ENCODE measurements at regions not wholly inside any gene's neighbourhood (a gene's known extent, or its start where the extent isn't known, plus 50 kb on each side); places are given as distances from the start of the nearest gene placed in this dataset.

- TF ChIP-seq POLR2AphosphoS5 (IDR thresholded peaks at IDR 0.05) (no peak), EP300 (IDR thresholded peaks at IDR 0.05) (no peak), CTCF (IDR thresholded peaks at IDR 0.05) (no peak), POLR2A (IDR thresholded peaks at IDR 0.05) (no peak)
- Histone ChIP-seq H3K4me1 (no peaks in the 10 kb centered on the region), H3K36me3 (no peaks in the 10 kb centered on the region), H3K9me3 (peaks cover 0 to 5% (median 1%) of the 10 kb centered on the region in 4 donors), H3K27me3 (no peaks in the 10 kb centered on the region), H3K4me3 (no peak overlapping the region), H3K27ac (no peak overlapping the region)
- WGBS, 5 donors: 81 to 89% (median 84%) methylated on average over 1 of the region's 1 CpG
- DNase-seq: no peak
- intact Hi-C loops (cut with DNase I; ENCODE audit: low total_unique reads): no loop called here
Observed at GRCh38 chr12:16110596-16110995, 166.9 kb downstream of the SLC15A5 start.

DNA sequence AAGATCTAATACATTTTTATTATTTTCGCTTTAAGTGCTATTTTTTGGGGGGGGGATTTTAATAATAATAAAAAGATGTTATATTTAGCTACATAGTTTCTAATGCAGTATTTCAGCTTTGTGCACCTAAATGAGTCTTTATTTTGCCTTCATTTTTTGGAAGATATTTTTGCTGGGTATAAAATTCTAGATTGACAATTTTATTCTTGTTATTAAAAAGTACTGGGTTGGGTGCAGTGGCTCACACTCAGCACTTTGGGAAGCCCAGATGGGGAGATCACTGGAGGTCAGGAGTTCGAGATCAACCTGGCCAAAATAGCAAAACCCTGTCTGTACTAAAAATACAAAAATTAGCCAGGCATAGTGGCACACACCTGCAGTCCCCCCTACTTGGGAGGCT lies 173.6 kb downstream of the SLC15A5 start:
- Histone ChIP-seq H3K4me1 (no peaks in the 10 kb centered on the region), H3K27me3 (no peaks in the 10 kb centered on the region), H3K27ac (no peak overlapping the region), H3K9me3 (peaks cover 0 to 31% (median 19%) of the 10 kb centered on the region in 4 donors), H3K36me3 (no peaks in the 10 kb centered on the region), H3K4me3 (no peak overlapping the region)
- TF ChIP-seq EP300 (IDR thresholded peaks at IDR 0.05) (no peak), POLR2A (IDR thresholded peaks at IDR 0.05) (no peak), POLR2AphosphoS5 (IDR thresholded peaks at IDR 0.05) (no peak), CTCF (IDR thresholded peaks at IDR 0.05) (no peak)
- 61 to 82% (median 72%) methylated on average over 2 of the region's 2 CpGs for WGBS, 5 donors
- intact Hi-C loops (cut with DNase I; ENCODE audit: low total_unique reads): no loop called here
- DNase-seq: no peak

DNA sequence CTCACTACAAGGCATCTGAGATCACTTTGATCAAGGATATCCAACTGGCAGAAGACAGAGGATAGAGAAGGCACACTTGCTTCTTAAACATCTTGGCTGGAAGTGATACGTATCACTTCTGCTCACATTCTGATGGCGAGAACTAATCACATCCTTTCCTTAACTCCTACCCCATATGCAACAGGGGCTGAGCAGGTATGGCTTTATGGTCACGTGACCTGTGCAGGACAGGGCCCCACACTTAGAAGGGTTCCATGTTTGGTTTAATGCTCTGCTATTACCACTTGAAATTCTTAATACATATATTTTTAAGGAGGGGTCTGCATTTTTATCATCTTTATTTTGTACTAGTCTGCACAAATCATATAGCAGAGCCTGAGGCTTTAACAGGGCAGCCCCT lies 177.3 kb downstream of the SLC15A5 start:
- TF ChIP-seq POLR2A (IDR thresholded peaks at IDR 0.05) (no peak), POLR2AphosphoS5 (IDR thresholded peaks at IDR 0.05) (no peak), CTCF (IDR thresholded peaks at IDR 0.05) (no peak), EP300 (IDR thresholded peaks at IDR 0.05) (no peak)
- no peaks in the 10 kb centered on the region for H3K4me1 ChIP-seq
- H3K27me3 ChIP-seq: no peaks in the 10 kb centered on the region
- H3K36me3 ChIP-seq: no peaks in the 10 kb centered on the region
- no peak for DNase-seq
- no peak overlapping the region for H3K4me3 ChIP-seq
- WGBS, 5 donors: 53 to 91% (median 82%) methylated on average over 3 of the region's 3 CpGs
- H3K27ac ChIP-seq: no peak overlapping the region
- peaks cover 0 to 28% (median 12%) of the 10 kb centered on the region in 4 donors for H3K9me3 ChIP-seq
- intact Hi-C loops (cut with DNase I; ENCODE audit: low total_unique reads): no loop called here

GRCh38 chr12:16096273-16096849 lies 181.1 kb downstream of the SLC15A5 start:
- no peaks in the 10 kb centered on the region for H3K36me3 ChIP-seq
- DNase-seq: no peak
- WGBS, 5 donors: 78 to 87% (median 84%) methylated on average over 2 of the region's 2 CpGs
- no peak overlapping the region for H3K4me3 ChIP-seq
- intact Hi-C loops (cut with DNase I; ENCODE audit: low total_unique reads): no loop called here
- peaks cover 0 to 8% (median 3%) of the 10 kb centered on the region in 4 donors for H3K9me3 ChIP-seq
- TF ChIP-seq CTCF (IDR thresholded peaks at IDR 0.05) (no peak), POLR2AphosphoS5 (IDR thresholded peaks at IDR 0.05) (no peak), POLR2A (IDR thresholded peaks at IDR 0.05) (no peak), EP300 (IDR thresholded peaks at IDR 0.05) (no peak)
- no peak overlapping the region for H3K27ac ChIP-seq
- no peaks in the 10 kb centered on the region for H3K4me1 ChIP-seq
- no peaks in the 10 kb centered on the region for H3K27me3 ChIP-seq
